Stimulated activated CD4-positive, alpha-beta T cell treated with anti-CD3 and anti-CD28 coated beads, TNF-alpha, amount 100 ng/mL, for 1 hour (primary cell): ENCODE measurements at regions not wholly inside any gene's neighbourhood (a gene's known extent, or its start where the extent isn't known, plus 50 kb on each side); places are given as distances from the start of the nearest gene placed in this dataset.
"Not testable (repeated sequence)": the region's sequence is repeated elsewhere in the genome, so short reads cannot be mapped to it uniquely, and the experiment has no call there.

Experiments
- DNase-seq, 3 donors: peaks; one replicate each; pipeline ENCODE4 v3.0.0-alpha.2; 2020; ENCODE audit warnings: low read depth in 3 of 3, low spot score in 1 of 3

DNA sequence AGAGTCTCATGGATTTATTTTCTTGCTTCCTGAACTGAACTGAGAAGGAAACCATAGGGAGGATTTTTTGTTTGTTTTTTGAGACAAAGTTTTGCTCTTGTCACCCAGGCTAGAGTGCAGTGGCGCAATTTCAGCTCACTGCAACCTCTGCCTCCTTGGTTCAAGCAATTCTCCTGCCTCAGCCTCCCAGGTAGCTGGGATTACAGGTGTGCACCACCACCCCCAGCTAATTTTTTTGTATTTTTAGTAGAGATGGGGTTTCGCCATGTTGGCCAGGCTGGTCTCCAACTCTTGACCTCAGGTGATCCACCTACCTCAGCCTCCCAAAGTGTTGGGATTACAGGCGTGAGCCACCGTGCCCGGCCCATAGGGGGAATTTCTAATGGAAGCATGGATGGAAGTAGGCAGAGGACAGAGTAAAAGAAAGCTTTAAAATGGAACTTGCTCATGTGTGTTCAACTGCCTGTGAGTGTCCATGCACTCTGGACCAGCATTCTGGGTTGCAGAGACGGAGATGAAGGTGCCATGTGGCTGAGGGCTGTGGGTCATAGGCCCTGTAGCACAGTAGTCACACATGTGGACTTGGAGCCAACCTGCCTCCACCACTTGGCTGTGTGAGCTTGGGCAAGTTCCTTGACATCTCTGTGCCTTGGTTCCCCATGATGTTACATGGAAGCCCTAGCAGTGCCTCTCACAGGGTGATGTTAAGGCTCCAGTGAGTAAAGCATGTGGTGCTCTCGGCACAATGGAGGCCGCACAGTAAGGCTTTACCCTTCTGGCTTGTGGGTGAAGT is 68.5 kb upstream of the ID2 start:
- not testable (repeated sequence) for DNase-seq

DNA sequence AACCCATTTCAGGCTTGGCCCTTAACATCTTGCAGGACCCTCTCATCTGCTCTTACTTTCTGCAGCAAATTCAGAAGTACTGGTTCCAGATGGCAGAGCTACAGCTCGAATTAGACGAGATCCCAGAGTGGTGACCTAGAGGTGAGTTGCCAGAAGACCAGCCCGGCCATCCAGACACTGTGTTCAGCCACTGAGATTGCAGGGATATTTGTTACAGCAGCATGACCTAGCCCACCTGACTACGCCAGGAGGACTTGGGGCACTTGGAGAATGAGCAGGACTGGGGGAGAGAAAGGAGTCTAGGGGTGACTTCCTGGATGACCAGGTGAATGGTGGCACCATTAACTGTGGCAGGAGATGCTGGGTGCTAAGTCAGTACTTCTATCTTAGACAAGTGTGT is 67.2 kb upstream of the ID2 start:
- DNase-seq, result no peak

GRCh38 chr2:8615252-8615575 is 66.6 kb upstream of the ID2 start:
- DNase-seq, result no peak

GRCh38 chr2:8615576-8616281 is 66.1 kb upstream of the ID2 start:
- no peak for DNase-seq

- no peak for DNase-seq
Measured at GRCh38 chr2:8617048-8617447, 64.8 kb upstream of the ID2 start.

- DNase-seq, result no peak
Measured at GRCh38 chr2:8617590-8617989, 64.3 kb upstream of the ID2 start.

DNA sequence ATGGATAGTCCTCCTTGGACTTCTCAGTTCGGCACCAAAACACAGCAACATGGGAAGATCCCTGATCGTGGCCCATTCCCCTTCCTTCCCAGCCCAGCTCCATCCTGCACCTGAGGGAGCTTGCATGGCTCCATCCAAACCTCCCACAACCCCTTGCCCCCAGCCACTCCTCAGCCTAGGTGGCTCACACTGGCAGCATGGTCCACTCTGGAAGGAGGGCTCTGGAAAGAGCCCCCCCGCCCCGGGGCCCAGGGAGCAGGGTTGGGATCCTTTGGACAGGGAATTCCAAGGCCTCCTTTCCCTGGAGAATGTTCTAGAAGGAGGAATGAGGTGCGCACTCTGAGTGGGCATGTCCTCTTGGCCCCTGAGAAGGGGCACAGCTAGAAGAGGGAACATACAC is 62.8 kb upstream of the ID2 start:
- no peak for DNase-seq

DNA sequence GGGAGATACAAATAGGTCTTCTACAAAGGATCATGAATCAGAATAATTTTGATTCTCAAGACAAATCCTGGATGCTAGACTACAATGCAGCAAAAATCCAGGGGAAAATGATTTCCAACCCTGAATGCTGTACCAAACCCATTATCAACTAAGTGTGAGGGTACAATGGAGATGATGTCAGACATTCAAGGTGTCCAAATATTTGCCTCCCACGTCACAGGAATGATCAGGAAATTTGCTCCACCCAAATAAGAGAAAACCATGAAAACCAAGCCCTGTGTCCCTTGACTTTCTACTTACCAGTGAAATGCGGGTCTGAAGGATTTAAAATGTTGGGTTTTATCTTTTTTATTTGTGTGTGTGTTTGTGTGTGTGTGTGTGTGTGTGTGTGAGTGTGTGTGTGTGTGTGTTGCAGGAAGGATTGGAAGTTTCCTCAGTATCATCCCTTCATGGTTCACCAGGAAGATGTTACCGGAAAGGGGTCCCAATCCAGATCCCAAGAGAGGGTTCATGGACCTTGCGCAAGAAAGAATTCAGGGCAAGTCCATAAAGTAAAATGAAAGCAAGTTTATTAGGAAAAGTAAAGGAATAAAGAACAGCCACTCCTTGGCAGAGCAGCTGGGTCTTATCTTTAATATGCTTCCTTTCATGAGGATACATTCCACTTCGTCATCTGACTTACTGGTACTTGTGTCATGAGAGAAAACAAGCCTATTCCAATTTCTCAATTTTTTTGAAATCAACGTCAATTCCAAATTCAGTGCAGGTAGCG is 61.1 kb upstream of the ID2 start:
- no peak for DNase-seq

GRCh38 chr2:8622199-8622911 is 59.5 kb upstream of the ID2 start:
- no peak for DNase-seq

DNA sequence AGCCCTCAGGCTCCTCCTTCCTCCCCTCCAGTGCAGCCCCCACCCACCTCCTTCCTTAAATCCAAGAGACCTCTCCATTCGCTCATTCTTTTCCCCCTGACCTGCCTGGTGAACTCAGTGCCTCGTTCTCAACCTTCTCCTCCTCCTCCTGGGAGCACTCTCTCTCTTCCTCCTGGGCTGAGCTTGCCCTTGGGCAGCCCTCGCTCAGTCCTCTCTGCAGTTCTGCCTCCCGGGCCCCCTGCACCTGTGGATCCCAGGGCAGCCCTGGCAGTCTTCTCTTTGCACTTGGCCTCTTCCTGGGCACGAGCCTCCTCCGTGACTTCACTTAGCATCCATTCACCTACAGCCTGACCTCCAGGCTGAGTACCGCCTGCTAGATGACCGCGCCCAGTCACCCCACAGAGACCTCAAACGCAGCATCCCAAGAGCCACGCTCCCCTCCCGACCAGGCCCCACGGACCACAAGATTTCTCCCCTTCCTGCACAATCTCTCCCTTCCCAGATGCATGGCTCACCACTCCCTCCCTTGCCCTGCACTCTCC is 58.9 kb upstream of the ID2 start:
- DNase-seq, result no peak

DNA sequence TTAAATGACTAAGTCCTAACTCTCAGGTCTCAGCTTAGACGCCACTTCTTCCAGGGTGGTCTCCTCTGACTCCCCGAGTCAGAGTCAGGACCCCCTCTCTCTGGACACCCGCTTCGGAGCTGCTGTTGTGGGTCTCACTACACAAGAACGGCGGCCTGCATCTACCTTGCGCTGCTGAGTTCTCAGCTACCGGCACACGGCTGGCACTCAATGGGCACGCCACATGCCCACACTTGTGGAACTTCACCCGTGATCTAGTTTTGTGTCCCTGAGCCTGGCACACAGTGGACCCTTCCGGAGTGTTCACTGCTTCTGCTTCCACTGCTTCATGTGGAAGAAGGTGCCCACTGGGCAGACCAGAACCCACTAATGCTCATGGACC is 58.3 kb upstream of the ID2 start:
- DNase-seq, result no peak

DNA sequence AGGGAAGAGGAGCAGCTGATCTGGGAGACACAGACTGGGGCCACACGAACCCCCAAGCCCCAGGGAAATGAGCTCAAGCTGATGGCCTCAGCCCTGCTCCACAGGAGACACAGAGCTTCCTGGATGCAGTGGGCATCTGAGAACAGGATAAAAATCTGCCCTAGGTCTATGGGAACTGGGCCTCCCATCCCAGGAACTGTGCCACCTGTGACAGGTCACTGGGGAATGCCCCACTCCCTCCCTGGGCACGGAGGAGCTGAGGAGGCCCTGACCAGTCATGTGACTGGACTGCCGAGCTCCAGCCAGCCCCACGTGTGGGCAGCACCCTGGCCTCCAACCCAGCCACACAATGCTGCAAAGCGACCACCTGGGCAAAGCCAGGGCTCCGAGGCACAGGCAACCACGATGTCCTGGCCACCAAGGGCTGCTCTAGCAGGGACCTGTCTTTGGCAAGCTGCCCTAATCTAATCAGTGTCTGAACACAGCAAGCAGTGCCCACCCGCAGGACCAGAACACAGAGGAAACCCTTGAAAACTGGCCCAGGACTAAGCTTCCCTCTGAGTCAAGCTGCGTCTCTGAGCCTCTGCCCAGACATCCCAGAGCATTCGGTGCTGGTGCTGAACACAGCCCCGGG is 57.8 kb upstream of the ID2 start:
- no peak for DNase-seq

- no peak for DNase-seq
Measured at GRCh38 chr2:8624855-8625398, 56.9 kb upstream of the ID2 start.

GRCh38 chr2:8625399-8626300 is 56.2 kb upstream of the ID2 start:
- DNase-seq, result no peak

DNA sequence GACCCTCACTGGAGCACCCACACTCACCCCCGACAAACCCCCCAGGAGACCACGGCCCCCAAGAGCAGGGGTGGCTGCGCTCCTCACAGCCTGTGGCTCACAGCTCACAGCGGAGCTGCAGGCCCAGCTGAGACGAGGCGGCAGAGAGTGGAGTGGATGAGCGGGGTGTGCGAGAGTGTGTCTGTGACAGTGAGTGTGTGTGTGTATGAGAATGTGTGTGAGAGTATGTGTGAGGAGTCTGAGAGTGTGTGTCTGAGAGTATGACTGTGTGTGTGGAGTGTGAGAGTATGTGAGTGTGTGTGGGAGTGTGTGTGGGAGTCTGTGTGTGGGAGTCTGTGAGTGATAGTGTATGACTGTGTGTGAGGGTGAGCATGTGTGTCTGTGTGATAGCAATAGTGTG is 55.3 kb upstream of the ID2 start:
- no peak for DNase-seq

DNA sequence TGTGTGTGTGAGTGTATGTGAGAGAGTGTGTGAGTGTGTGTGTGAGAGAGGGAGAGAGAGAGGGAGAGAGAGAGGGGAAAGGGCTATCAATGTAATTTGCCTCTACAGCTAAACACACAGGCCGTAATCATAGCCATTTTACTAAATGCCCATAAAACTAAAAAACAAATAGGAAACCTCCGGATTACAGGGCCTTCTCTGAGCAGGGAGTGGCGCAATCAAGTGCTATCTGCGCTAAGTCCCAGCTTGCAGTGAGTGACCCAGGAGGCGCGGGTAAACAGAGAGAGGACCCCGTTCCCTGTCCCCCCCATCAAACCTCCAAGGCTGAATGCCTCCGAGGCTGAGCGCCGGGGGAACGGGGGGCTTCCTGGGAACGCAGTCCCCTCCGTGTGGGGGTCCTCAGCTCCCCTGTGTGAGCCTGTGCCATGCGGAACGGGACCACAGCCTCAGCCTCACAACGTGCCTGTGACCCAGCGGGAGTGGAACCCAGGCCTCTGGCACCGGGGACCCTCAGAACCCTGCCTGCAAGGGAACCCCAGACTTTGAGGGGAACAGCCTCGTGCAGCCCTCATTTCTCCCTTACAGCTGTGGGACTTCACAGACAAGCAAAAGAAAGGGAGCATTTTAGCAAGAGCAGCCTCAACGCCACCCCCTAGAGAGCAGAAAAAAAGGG is 54.7 kb upstream of the ID2 start:
- no peak for DNase-seq

DNA sequence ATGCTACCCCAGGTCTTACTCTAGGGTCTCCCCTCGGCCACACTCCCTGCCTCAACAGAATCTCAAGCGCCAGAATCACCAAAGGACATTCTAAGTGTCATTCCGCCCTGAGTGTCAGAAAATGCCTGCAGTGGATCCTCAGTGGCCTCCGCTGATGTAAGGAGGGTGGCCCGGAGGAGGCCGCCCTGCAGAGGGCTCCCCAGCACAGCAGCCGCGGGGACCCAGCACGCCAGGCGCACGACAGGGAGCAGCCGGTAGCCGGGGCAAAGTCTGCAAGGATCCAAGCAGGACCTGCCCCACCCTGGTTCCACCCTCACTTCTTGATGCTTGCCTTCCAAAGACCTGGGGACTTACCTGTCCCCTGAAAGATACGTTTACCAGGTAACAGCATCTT is 54.2 kb upstream of the ID2 start:
- DNase-seq, result no peak

- DNase-seq, result no peak
Measured at GRCh38 chr2:8628179-8628865, 53.5 kb upstream of the ID2 start.

GRCh38 chr2:8628866-8629209 is 53.0 kb upstream of the ID2 start:
- DNase-seq, result no peak
